ENCODE measurements at regions not wholly inside any gene's neighbourhood (a gene's known extent, or its start where the extent isn't known, plus 50 kb on each side); places are given as distances from the start of the nearest gene placed in this dataset.

DNA sequence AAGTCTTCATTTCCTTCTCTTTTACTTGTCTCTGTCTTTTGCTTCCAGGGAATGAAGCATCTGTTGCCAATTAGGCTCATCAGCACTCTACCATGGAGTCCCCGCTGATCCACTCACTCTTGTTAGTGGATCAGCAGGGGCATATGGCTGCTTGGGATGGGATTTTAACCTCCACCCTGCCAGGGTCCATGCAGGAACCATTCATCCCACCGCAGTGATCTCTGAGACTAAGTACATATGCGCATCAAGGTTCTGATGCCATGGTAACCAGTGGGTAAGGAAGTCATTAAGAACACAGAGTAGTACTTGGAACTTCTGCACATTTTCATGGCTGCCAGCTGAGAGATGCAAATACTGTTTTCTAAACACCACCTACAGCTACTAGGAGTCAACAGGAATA is 374.0 kb upstream of the ALCAM start:
- TF ChIP-seq CTCF (IDR thresholded peaks at IDR 0.05; ENCODE audit: low read depth, low read length): no peak
- TF ChIP-seq, protein P1, sequence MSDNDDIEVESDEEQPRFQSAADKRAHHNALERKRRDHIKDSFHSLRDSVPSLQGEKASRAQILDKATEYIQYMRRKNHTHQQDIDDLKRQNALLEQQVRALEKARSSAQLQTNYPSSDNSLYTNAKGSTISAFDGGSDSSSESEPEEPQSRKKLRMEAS (IDR thresholded peaks at IDR 0.05; ENCODE audit: low read depth, low read length): no peak
- no peak for TF ChIP-seq POLR2A (IDR thresholded peaks at IDR 0.05; ENCODE audit: extremely low read depth, insufficient read length)

Data from NB4 (cell line).